ENCODE measurements at regions not wholly inside any gene's neighbourhood (a gene's known extent, or its start where the extent isn't known, plus 50 kb on each side); places are given as distances from the start of the nearest gene placed in this dataset.
A peak's percentile ranks its signal among the peaks of the same experiment; 100 is the strongest.
"Not testable (repeated sequence)": the region's sequence is repeated elsewhere in the genome, so short reads cannot be mapped to it uniquely, and the experiment has no call there.

DNA sequence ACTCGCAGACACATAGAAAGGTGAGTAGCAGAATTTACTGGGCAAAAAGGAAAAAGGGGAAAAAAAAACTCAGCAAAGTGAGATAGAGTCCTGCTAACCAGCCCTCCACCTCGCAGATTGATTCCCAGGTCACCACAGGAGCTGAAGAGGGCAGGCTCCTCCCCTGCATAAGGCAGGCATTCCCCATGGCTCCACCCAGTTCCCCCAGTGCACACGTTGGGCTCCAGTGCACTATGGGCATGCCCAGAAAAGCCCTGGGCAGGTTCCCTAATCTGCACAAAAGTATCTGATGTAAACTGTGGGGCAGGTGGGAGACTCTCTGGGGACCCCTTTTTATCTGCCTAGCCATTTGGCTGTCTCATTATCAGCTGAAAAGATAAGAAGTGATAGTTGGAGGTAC lies 461.2 kb upstream of the TMEFF2 start:
- H3K9me3 Mint-ChIP-seq = no peaks in the 10 kb centered on the region
- no peak overlapping the region for H3K4me3 Mint-ChIP-seq
- no peaks in the 10 kb centered on the region for H3K4me1 Mint-ChIP-seq

DNA sequence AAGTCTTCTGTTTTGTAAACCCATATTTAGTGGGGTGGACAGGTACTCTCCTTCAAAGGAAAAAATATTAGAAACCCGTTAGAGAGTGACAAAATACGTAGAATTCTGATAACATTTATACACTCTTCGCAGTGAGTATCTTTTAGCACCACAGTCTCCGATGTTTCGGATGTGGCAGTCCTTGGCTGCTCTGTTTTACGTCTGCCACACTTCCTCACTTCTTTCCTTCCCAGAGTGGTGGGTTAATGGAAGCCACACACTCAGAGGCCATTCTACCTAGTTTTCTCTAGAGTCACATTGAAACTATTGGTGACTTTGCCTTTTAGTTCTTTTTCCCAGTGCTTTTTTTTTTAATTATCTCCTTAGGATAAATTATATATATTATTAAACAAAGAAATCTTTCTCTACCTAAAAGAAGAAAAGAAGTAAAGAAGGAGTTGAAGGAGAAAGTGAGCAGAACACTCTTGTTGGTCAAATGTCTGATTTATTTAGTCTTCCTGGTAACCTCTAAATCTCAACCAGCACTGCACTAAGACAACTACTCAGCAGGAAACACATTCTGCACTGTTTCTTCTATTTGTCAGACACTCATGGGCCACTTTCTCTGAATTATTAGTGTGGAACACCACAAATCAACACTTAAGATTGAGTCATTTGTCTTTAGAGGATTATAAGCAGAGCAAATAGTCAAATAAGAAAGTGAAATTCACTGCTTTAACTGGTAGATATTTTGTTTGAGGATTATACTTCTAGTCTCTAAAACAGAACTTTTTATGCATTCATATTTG lies 451.3 kb upstream of the TMEFF2 start:
- no peak overlapping the region for H3K4me3 Mint-ChIP-seq
- no peaks in the 10 kb centered on the region for H3K36me3 Mint-ChIP-seq
- no peaks in the 10 kb centered on the region for H3K27me3 Mint-ChIP-seq
- no peaks in the 10 kb centered on the region for H3K4me1 Mint-ChIP-seq
- DNase-seq (no peak), ATAC-seq (ENCODE audit: low read depth in 2 of 2) (no peak)
- H3K9me3 Mint-ChIP-seq = no peaks in the 10 kb centered on the region
- peak overlapping the region in 1 of 6 donors; percentile 45 for H3K27ac Mint-ChIP-seq

More for the DNA sequence above, 461.2 kb upstream of the TMEFF2 start:
- H3K27ac Mint-ChIP-seq = no peak overlapping the region
- H3K27me3 Mint-ChIP-seq = no peaks in the 10 kb centered on the region
- no peaks in the 10 kb centered on the region for H3K36me3 Mint-ChIP-seq
- no peak for DNase-seq
- ATAC-seq (ENCODE audit: low read depth in 2 of 2) = no peak

DNA sequence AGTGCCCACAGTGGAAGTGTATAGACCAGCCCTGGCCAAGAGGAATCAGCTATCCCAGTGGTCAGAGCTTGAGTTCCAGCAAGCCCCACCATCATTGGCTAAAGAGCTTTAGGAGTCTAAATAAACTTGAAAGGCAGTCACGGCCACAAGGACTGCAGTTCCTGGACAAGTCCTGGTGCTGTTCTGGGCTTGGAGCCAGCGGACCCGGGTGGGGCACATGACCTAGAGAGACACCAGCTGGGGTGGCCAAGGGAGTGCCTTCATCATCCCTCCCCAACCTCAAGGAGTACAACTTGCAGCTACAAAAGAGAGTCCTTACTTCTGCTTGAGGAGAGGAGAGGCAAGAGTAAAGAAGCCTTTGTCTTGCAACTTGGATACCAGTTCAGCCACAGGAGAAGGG lies 439.8 kb upstream of the TMEFF2 start:
- Mint-ChIP-seq H3K9me3 (peaks cover 0 to 11% (median 2%) of the 10 kb centered on the region in 7 donors), H3K4me3 (no peak overlapping the region), H3K27ac (no peak overlapping the region), H3K36me3 (no peaks in the 10 kb centered on the region), H3K27me3 (no peaks in the 10 kb centered on the region), H3K4me1 (no peaks in the 10 kb centered on the region)
- DNase-seq (no peak), ATAC-seq (ENCODE audit: low read depth in 2 of 2) (no peak)

DNA sequence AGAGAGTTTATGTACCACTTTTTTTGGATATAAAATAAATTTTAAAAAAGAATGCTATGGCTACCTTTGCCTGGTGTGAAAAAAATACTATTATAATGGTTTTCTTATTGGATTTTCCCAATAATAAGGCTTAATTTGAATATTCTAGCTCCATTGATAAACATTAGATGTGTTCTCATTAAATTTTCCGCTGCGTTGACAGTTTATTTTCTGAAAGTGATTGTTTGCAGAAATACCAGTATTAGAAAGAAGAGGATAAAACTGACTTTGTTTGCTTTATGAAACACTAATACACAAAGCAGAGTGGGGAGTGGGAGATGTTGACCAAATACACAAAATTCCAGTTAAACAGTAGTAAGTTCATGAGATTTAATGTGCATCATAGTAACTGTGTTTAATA lies 433.3 kb upstream of the TMEFF2 start:
- H3K9me3 Mint-ChIP-seq = no peaks in the 10 kb centered on the region
- H3K27me3 Mint-ChIP-seq = no peaks in the 10 kb centered on the region
- no peaks in the 10 kb centered on the region for H3K36me3 Mint-ChIP-seq
- DNase-seq (no peak), ATAC-seq (ENCODE audit: low read depth in 2 of 2) (no peak)
- H3K4me1 Mint-ChIP-seq = no peaks in the 10 kb centered on the region
- H3K27ac Mint-ChIP-seq = no peak overlapping the region
- H3K4me3 Mint-ChIP-seq = no peak overlapping the region

DNA sequence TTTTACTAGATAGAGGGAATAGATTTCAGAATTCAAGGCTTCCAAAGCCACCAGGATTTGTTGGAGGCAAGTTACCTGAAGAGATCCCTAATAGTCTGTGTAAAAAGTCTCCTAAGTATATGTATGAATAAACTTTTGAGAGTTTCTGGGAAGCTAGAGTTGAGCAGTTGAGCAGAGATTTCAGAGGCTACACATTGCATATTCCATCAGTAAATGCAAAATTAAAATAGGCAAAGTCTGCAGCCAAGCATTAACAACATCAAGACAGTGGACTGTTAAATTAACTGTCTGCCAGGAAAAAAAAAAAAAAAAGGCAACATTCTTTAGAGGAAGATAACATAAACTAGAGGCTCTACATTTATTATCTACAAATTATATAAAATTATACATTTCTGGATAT lies 420.4 kb upstream of the TMEFF2 start:
- Mint-ChIP-seq H3K9me3 (peaks cover 0 to 2% (median 0%) of the 10 kb centered on the region in 7 donors), H3K27me3 (no peaks in the 10 kb centered on the region), H3K4me3 (no peak overlapping the region), H3K4me1 (no peaks in the 10 kb centered on the region), H3K27ac (no peak overlapping the region), H3K36me3 (no peaks in the 10 kb centered on the region)
- DNase-seq (no peak), ATAC-seq (ENCODE audit: low read depth in 2 of 2) (no peak)

DNA sequence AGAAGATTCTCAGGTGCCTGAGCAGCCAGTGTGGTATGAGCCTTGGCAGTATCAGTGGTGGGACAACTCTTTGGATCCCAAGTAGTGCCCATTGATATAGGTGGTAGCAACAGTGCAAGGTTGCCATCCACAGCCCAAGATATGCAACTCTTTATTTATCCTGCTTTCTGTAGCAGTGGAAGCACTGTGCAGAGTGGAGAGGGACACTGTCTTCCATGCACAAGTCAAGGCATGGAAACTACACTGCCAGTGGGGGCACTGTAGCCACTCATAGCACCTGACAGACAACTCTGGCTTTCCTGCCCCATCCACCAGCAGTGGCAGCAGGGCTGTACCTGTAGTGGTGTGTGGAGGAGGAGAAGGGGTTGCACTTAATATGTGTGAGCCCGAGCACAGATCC lies 409.6 kb upstream of the TMEFF2 start:
- Mint-ChIP-seq H3K36me3 (no peaks in the 10 kb centered on the region), H3K9me3 (peaks cover 3 to 14% (median 5%) of the 10 kb centered on the region in 7 donors), H3K27ac (no peak overlapping the region), H3K4me3 (no peak overlapping the region), H3K4me1 (no peaks in the 10 kb centered on the region), H3K27me3 (no peaks in the 10 kb centered on the region)
- no peak for DNase-seq
- no peak for ATAC-seq (ENCODE audit: low read depth in 2 of 2)

DNA sequence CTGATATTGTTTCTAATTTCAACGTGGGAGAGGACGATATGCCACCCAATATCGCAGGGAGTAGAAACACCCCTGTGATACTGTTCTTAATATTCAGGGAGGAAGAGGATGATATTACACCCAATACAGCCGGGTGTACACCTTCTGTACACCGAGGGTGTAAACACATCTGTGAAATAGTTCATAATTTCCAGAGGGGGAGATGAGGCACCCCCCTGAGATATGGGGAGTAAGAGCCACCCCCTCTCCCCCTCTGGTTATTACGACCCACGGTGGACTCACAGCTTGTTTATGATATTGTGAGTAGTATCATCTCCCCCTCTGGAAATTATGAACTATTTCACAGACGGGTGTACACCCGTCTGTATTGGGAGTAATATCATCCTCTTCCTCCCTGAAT lies 403.9 kb upstream of the TMEFF2 start:
- H3K27ac Mint-ChIP-seq; H3K27me3 Mint-ChIP-seq; DNase-seq; H3K9me3 Mint-ChIP-seq; H3K4me1 Mint-ChIP-seq; ATAC-seq (ENCODE audit: low read depth in 2 of 2); H3K4me3 Mint-ChIP-seq; H3K36me3 Mint-ChIP-seq: not testable (repeated sequence)

DNA sequence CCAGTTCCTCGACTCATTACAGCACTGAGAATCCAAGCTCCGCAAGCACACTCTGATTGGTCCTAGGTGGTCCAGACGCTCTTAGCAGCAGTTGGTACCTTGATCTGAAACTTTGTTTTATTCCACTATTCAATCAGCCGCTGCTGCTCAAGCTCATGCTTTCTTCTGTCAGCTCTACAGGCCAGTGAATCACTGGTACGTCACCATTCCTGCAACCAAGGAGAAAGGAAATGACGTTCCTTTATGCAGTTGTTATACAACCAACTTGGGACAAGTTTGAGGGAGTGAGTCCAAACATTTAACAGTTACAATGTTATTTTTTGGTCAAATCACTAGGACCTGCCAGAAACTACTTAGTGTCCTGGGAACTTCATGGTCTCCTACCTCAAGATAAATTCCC lies 398.8 kb upstream of the TMEFF2 start:
- Mint-ChIP-seq H3K36me3 (no peaks in the 10 kb centered on the region), H3K4me1 (no peaks in the 10 kb centered on the region), H3K9me3 (peaks cover 0 to 3% (median 0%) of the 10 kb centered on the region in 7 donors), H3K27ac (no peak overlapping the region), H3K27me3 (no peaks in the 10 kb centered on the region), H3K4me3 (no peak overlapping the region)
- no peak for ATAC-seq (ENCODE audit: low read depth in 2 of 2)
- DNase-seq = no peak

DNA sequence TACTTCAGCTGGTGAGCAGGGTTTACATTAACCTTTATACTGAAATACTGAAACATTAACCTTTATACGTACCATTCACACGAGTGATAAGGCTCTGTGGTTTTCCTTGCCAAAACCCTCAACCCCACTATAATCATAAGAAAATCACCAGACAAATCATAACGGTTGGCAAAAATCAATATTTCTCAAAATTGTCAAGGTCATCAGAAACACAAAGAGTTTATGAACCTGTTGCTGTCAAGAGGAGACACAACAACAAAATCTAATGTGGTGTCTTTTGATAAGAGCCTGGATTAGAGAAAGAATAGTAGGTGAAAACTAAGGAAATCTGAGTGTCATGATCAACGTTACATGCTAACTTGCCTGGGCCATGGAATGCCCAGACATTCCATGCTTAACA lies 396.9 kb upstream of the TMEFF2 start:
- no peaks in the 10 kb centered on the region for H3K4me1 Mint-ChIP-seq
- no peaks in the 10 kb centered on the region for H3K36me3 Mint-ChIP-seq
- no peak overlapping the region for H3K27ac Mint-ChIP-seq
- H3K27me3 Mint-ChIP-seq = no peaks in the 10 kb centered on the region
- H3K4me3 Mint-ChIP-seq = no peak overlapping the region
- H3K9me3 Mint-ChIP-seq = peaks cover 0 to 3% (median 0%) of the 10 kb centered on the region in 7 donors
- no peak for ATAC-seq (ENCODE audit: low read depth in 2 of 2)
- DNase-seq = no peak

DNA sequence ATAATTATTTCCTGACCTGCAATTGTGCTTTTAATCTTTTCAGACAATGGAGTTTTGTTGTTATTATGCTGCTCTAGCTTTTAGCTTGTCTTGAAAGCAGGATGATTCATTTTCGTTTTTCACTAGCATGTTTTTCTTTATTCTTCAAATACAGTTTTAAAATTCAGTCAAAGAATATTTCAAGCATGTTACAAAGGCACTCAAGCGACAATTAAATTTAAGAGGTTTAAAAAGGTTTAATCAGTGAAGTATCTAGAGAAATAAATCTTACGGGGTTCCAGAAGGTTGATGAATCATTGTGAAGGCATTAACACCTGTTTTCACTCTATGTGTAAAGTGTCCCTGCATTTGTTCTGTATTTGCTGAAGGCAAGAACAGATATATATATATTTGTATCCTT lies 390.7 kb upstream of the TMEFF2 start:
- H3K4me3 Mint-ChIP-seq = no peak overlapping the region
- DNase-seq (no peak), ATAC-seq (ENCODE audit: low read depth in 2 of 2) (no peak)
- no peaks in the 10 kb centered on the region for H3K9me3 Mint-ChIP-seq
- H3K36me3 Mint-ChIP-seq = no peaks in the 10 kb centered on the region
- H3K27ac Mint-ChIP-seq = no peak overlapping the region
- H3K4me1 Mint-ChIP-seq = no peaks in the 10 kb centered on the region
- H3K27me3 Mint-ChIP-seq = no peaks in the 10 kb centered on the region

DNA sequence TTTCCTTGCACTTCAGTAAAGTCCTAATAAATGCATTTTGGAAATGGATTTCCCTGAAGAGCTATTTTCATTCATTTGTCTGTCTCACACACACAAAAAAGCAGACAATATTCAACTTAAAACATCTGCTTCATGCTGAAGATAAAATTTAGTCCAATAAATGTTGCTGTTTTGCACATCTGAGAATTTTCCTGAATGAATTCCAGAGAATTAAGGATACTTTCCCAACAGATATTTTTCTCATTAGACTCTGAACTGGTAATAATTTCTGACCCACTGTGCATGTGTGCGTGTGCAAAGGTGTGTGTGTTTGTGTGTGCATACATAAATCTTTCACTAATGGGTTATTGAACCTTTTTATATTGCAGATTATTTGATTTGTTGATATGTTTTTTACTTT lies 390.2 kb upstream of the TMEFF2 start:
- Mint-ChIP-seq H3K4me3 (no peak overlapping the region), H3K9me3 (peaks cover 0 to 1% (median 0%) of the 10 kb centered on the region in 7 donors), H3K27ac (no peak overlapping the region), H3K27me3 (no peaks in the 10 kb centered on the region), H3K4me1 (no peaks in the 10 kb centered on the region), H3K36me3 (no peaks in the 10 kb centered on the region)
- DNase-seq (no peak), ATAC-seq (ENCODE audit: low read depth in 2 of 2) (no peak)

DNA sequence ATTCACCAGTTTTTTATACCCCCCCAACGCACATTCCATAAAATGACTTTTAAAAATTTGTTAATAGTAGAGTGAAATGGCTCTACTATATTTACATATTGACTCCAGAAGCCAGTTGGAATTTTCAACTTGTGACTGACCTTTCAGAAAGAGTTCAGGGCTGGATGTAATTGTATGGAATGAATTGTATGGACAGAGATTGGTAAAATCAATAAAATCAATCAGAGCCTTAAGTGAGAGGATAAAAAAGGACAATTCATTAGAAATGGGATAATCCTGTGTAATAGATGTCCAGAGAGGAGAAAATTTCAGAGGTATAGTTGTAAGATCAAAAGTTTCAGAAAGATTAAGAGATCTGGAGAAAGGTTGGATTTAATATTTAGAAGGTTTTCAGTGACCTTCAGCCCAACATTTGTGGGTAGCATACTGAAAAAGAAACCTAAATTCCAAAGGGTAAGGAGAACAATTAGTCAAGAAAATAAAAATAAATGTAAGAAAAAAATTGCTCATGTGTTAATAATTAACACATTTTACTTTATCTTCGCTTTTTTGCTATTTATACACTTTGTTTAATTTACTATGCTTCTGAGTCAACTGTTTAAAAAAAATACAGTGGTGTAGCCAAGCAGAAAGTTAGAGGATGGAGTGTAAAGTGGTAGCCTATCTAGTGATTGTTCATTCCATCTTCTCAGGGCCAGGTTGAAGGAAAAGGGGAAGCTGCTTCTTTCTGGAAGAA lies 385.4 kb upstream of the TMEFF2 start:
- Mint-ChIP-seq H3K4me1 (no peaks in the 10 kb centered on the region), H3K4me3 (no peak overlapping the region), H3K27ac (no peak overlapping the region), H3K36me3 (no peaks in the 10 kb centered on the region), H3K9me3 (peaks cover 0 to 2% (median 0%) of the 10 kb centered on the region in 7 donors), H3K27me3 (no peaks in the 10 kb centered on the region)
- no peak for DNase-seq
- ATAC-seq (ENCODE audit: low read depth in 2 of 2) = no peak

DNA sequence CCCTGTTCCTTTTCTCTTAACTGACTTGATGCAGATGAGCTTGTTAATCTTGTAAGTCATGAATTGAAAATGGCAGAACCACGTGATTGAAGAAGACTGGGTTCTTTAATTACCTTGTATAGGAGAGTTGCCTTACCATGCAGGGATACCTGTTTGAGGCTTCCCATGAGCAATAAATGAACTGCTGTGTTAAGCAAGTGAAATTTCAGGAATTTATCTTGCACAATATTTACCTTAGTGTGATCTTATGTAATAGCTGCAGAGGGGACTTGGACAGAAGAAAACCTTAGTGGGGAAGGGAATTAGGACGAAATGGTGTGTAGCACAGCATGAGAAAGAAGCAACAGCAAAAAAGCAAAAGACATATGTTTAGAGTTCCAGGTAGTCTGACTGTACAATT lies 384.0 kb upstream of the TMEFF2 start:
- no peak for ATAC-seq (ENCODE audit: low read depth in 2 of 2)
- Mint-ChIP-seq H3K36me3 (no peaks in the 10 kb centered on the region), H3K4me3 (no peak overlapping the region), H3K4me1 (no peaks in the 10 kb centered on the region), H3K27ac (no peak overlapping the region), H3K27me3 (no peaks in the 10 kb centered on the region), H3K9me3 (peaks cover 0 to 2% (median 0%) of the 10 kb centered on the region in 7 donors)
- DNase-seq = no peak

DNA sequence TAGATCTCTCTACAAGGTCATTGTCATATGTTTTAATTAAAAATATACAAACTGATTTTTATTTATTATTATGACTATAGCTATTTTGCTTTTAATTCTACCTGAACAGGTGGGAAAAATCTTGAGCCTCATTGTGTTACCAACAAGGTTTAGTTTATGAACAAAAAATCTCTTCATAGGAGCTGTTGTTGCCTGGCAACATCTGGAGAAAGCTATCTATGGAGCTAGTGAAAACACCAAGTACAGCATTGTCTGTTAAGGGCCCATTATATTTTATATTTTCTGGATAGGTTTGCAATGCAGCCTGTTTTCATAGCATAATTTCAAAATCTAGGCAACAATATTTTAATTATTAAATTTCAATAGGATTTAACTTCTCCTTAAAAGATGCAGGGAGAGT lies 383.0 kb upstream of the TMEFF2 start:
- Mint-ChIP-seq H3K4me3 (no peak overlapping the region), H3K9me3 (peaks cover 0 to 2% (median 0%) of the 10 kb centered on the region in 7 donors), H3K27me3 (no peaks in the 10 kb centered on the region), H3K27ac (no peak overlapping the region), H3K36me3 (no peaks in the 10 kb centered on the region), H3K4me1 (no peaks in the 10 kb centered on the region)
- no peak for DNase-seq
- no peak for ATAC-seq (ENCODE audit: low read depth in 2 of 2)
